ENCODE measurements at regions not wholly inside any gene's neighbourhood (a gene's known extent, or its start where the extent isn't known, plus 50 kb on each side); places are given as distances from the start of the nearest gene placed in this dataset.

GRCh38 chr22:47328550-47329243, 566.2 kb downstream of the TBC1D22A start (continued):
- TF ChIP-seq INSM2 (tag by site-specific recombination; IDR thresholded peaks at IDR 0.05), result no peak
- TF ChIP-seq ZNF629 (tag by site-specific recombination; IDR thresholded peaks at IDR 0.05), result 0 out of 2 replicates have a peak, but pooled peaks have one; percentile 24
- TF ChIP-seq ZNF155 (tag by site-specific recombination; IDR thresholded peaks at IDR 0.05), result no peak
- 0 out of 2 replicates have a peak, but pooled peaks have one; percentile 48 for TF ChIP-seq ZFP69B (tag by site-specific recombination; IDR thresholded peaks at IDR 0.05)
- TF ChIP-seq, protein P1, sequence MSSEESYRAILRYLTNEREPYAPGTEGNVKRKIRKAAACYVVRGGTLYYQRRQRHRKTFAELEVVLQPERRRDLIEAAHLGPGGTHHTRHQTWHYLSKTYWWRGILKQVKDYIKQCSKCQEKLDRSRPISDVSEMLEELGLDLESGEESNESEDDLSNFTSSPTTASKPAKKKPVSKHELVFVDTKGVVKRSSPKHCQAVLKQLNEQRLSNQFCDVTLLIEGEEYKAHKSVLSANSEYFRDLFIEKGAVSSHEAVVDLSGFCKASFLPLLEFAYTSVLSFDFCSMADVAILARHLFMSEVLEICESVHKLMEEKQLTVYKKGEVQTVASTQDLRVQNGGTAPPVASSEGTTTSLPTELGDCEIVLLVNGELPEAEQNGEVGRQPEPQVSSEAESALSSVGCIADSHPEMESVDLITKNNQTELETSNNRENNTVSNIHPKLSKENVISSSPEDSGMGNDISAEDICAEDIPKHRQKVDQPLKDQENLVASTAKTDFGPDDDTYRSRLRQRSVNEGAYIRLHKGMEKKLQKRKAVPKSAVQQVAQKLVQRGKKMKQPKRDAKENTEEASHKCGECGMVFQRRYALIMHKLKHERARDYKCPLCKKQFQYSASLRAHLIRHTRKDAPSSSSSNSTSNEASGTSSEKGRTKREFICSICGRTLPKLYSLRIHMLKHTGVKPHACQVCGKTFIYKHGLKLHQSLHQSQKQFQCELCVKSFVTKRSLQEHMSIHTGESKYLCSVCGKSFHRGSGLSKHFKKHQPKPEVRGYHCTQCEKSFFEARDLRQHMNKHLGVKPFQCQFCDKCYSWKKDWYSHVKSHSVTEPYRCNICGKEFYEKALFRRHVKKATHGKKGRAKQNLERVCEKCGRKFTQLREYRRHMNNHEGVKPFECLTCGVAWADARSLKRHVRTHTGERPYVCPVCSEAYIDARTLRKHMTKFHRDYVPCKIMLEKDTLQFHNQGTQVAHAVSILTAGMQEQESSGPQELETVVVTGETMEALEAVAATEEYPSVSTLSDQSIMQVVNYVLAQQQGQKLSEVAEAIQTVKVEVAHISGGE (tag by site-specific recombination; conservative IDR thresholded peaks at IDR 0.05; ENCODE audit: low read depth), result no peak
- TF ChIP-seq ZNF211 (tag by site-specific recombination; IDR thresholded peaks at IDR 0.05; ENCODE audit: low read depth), result no peak
- no peak for TF ChIP-seq ZNF202 (tag by site-specific recombination; IDR thresholded peaks at IDR 0.05; ENCODE audit: borderline replicate concordance)
- TF ChIP-seq, protein P2, sequence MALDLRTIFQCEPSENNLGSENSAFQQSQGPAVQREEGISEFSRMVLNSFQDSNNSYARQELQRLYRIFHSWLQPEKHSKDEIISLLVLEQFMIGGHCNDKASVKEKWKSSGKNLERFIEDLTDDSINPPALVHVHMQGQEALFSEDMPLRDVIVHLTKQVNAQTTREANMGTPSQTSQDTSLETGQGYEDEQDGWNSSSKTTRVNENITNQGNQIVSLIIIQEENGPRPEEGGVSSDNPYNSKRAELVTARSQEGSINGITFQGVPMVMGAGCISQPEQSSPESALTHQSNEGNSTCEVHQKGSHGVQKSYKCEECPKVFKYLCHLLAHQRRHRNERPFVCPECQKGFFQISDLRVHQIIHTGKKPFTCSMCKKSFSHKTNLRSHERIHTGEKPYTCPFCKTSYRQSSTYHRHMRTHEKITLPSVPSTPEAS (tag by site-specific recombination; IDR thresholded peaks at IDR 0.05), result no peak
- no peak for TF ChIP-seq ZNF239 (tag by site-specific recombination; IDR thresholded peaks at IDR 0.05)
- no peak for TF ChIP-seq ZNF132 (tag by site-specific recombination; IDR thresholded peaks at IDR 0.05; ENCODE audit: borderline replicate concordance)
- TF ChIP-seq OSR2 (tag by site-specific recombination; IDR thresholded peaks at IDR 0.05), result no peak
- no peak for TF ChIP-seq ZNF658 (tag by site-specific recombination; IDR thresholded peaks at IDR 0.05)
- TF ChIP-seq ZNF2 (tag by site-specific recombination; IDR thresholded peaks at IDR 0.05), result no peak
- no peak for TF ChIP-seq SCRT2 (tag by site-specific recombination; IDR thresholded peaks at IDR 0.05)
- no peak for TF ChIP-seq ZNF280D (tag by site-specific recombination; IDR thresholded peaks at IDR 0.05)
- peak; percentile 90 for TF ChIP-seq ZIC2 (tag by site-specific recombination; IDR thresholded peaks at IDR 0.05)
- TF ChIP-seq ZNF433 (tag by site-specific recombination; IDR thresholded peaks at IDR 0.05; ENCODE audit: low read depth), result no peak
- TF ChIP-seq ZSCAN30 (tag by site-specific recombination; IDR thresholded peaks at IDR 0.05), result no peak
- TF ChIP-seq WT1 (tag by site-specific recombination; IDR thresholded peaks at IDR 0.05), result no peak
- no peak for TF ChIP-seq ZNF704 (tag by site-specific recombination; IDR thresholded peaks at IDR 0.05)
- no peak for TF ChIP-seq ZBTB26 (tag by site-specific recombination; optimal IDR thresholded peaks at IDR 0.05)
- no peak for TF ChIP-seq ZNF112 (tag by site-specific recombination; IDR thresholded peaks at IDR 0.05)
- TF ChIP-seq ZFHX2 (tag by site-specific recombination; conservative IDR thresholded peaks at IDR 0.05), result peak; percentile 79
- TF ChIP-seq ZNF701 (tag by site-specific recombination; IDR thresholded peaks at IDR 0.05), result no peak
- TF ChIP-seq ZNF624 (tag by site-specific recombination; IDR thresholded peaks at IDR 0.05), result no peak
- TF ChIP-seq ZNF777 (tag by site-specific recombination; IDR thresholded peaks at IDR 0.05; ENCODE audit: borderline replicate concordance), result no peak
- TF ChIP-seq KLF1 (tag by site-specific recombination; IDR thresholded peaks at IDR 0.05), result no peak
- TF ChIP-seq ZNF24 (tag by site-specific recombination; IDR thresholded peaks at IDR 0.05), result no peak
- TF ChIP-seq GLIS1 (tag by site-specific recombination; IDR thresholded peaks at IDR 0.05), result peak; percentile 96
- TF ChIP-seq ZBTB21 (tag by site-specific recombination; IDR thresholded peaks at IDR 0.05), result no peak
